ENCODE measurements at regions not wholly inside any gene's neighbourhood (a gene's known extent, or its start where the extent isn't known, plus 50 kb on each side); places are given as distances from the start of the nearest gene placed in this dataset.

DNA sequence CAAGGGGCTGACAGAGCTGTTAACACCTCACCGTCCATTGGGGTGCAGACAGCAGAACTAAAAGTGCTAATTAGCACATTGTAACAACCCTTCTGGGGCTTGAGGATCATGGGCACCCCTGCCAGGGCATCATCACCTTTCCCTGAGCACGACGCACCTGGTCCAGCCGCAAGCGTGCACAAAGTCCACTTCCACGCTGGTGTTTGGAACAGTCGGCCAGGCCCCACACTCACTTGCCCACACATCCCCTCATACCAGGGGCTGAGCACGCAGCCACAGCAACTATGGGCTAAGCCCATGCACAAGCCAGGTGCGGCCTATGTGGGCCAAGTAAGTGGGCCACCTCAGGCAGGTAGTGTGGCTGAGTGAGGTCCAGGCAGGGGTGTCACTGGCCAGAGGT, 148.7 kb downstream of the CCDC59 start:
- Histone ChIP-seq H3K36me3 (ENCODE audit: insufficient read depth, low read length) (no peaks in the 10 kb centered on the region), H3K27ac (ENCODE audit: low read depth, low read length) (no peak overlapping the region), H3K4me1 (ENCODE audit: insufficient read depth, low read length) (no peaks in the 10 kb centered on the region), H3K27me3 (ENCODE audit: insufficient read depth, low read length) (no peaks in the 10 kb centered on the region), H3K9me3 (ENCODE audit: insufficient read depth, low read depth, low read length) (peaks cover 50% of the 10 kb centered on the region), H3K9ac (ENCODE audit: low read depth, low read length) (no peak overlapping the region), H3K4me3 (ENCODE audit: low read length) (no peak overlapping the region)
- WGBS: 97% methylated on average over 9 of the region's 9 CpGs

DNA sequence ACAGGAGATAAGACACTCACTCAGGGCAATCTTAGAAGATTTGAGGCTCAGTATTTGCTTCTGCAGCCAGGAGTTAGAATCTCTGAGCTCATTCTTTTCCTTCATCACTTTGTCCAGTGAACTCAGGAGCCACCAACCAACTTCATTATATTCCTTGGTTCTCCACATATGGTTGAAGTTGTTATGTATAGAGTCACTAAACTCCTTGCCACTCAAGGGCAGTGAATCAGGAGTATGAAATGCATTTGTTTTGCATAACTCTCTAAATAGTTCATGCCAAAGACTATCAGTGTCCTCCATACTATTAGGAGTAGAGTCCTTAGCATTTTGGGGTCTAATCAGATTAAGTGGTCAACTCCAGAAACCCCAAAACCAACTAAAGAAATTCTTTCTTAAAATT, 150.6 kb downstream of the CCDC59 start:
- H3K27ac ChIP-seq (ENCODE audit: low read depth, low read length): no peak overlapping the region
- H3K4me1 ChIP-seq (ENCODE audit: insufficient read depth, low read length): no peaks in the 10 kb centered on the region
- H3K9ac ChIP-seq (ENCODE audit: low read depth, low read length): no peak overlapping the region
- peaks cover 39% of the 10 kb centered on the region for H3K9me3 ChIP-seq (ENCODE audit: insufficient read depth, low read depth, low read length)
- H3K4me3 ChIP-seq (ENCODE audit: low read length): no peak overlapping the region
- H3K36me3 ChIP-seq (ENCODE audit: insufficient read depth, low read length): no peaks in the 10 kb centered on the region
- no peaks in the 10 kb centered on the region for H3K27me3 ChIP-seq (ENCODE audit: insufficient read depth, low read length)

DNA sequence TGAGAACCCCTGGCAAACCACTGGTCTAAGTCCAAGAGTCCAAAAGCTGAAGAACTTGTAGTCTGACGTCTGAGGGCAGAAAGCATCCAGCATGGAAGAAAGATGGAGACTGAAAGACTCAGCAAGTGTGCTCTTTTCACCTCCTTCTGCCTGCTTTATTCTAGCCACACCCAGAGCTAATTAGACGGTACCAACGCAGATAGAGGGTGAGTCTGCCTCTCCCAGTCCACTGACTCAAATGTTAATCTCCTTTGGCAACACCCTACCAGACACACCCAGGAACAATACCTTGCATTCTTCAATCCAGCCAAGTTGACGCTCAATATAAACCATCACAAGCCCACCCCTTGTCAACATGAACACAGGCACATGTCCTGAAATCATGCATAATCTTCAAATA, 155.1 kb downstream of the CCDC59 start:
- H3K9me3 ChIP-seq (ENCODE audit: insufficient read depth, low read depth, low read length): peaks cover 12% of the 10 kb centered on the region; the same call in 1 of the 2 replicates
- no peak overlapping the region for H3K9ac ChIP-seq (ENCODE audit: low read depth, low read length)
- H3K4me3 ChIP-seq (ENCODE audit: low read length): no peak overlapping the region
- WGBS: 91% methylated on average over 4 of the region's 4 CpGs
- H3K27ac ChIP-seq (ENCODE audit: low read depth, low read length): no peak overlapping the region
- H3K4me1 ChIP-seq (ENCODE audit: insufficient read depth, low read length): no peaks in the 10 kb centered on the region
- H3K36me3 ChIP-seq (ENCODE audit: insufficient read depth, low read length): no peaks in the 10 kb centered on the region
- no peaks in the 10 kb centered on the region for H3K27me3 ChIP-seq (ENCODE audit: insufficient read depth, low read length)

DNA sequence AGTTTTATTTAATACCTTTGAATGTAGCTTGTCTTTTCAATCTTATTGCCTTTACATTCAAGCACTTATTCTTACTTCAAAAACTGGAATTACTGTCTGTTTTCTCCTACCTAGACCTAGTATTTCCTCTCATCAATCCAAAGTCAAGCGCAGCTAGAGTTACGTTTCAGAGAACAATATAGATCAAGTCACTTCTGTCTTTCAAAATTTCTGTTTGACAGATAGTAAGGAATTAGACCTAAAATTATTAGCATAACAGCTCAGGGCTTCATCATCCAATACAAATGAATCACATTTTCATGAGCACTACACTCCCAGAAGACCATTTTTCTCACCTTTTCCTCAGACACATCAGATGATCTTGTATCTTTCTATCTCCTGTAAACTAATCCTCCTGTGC, 170.6 kb downstream of the CCDC59 start:
- no peak overlapping the region for H3K9ac ChIP-seq (ENCODE audit: low read depth, low read length)
- no peaks in the 10 kb centered on the region for H3K36me3 ChIP-seq (ENCODE audit: insufficient read depth, low read length)
- 96% methylated on average over 2 of the region's 2 CpGs for WGBS
- H3K4me3 ChIP-seq (ENCODE audit: low read length): no peak overlapping the region
- no peak overlapping the region for H3K27ac ChIP-seq (ENCODE audit: low read depth, low read length)
- H3K9me3 ChIP-seq (ENCODE audit: insufficient read depth, low read depth, low read length): no peaks in the 10 kb centered on the region
- H3K27me3 ChIP-seq (ENCODE audit: insufficient read depth, low read length): no peaks in the 10 kb centered on the region
- H3K4me1 ChIP-seq (ENCODE audit: insufficient read depth, low read length): 0 out of 2 replicates have a peak, but pooled peaks cover 3% of the 10 kb centered on the region

DNA sequence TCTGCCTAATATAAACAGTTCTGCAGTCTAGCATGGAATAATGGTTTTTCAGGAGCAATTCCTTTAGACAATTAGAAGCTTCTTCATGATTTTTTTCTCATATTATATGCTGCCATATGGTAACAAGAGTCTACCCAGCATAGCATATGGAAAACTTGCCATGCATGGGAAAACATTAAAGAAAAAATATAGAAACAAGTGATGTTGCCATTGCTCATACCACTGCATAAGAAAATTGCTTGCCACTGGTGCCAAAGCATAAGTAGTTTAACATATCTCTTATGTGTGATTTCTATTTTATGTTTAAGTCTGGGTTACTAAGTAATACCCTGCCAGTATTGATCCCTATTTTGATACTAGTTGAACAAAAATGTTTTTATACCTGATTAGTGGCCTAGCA, 171.2 kb downstream of the CCDC59 start:
- Histone ChIP-seq H3K9ac (ENCODE audit: low read depth, low read length) (no peak overlapping the region), H3K27me3 (ENCODE audit: insufficient read depth, low read length) (no peaks in the 10 kb centered on the region), H3K9me3 (ENCODE audit: insufficient read depth, low read depth, low read length) (no peaks in the 10 kb centered on the region), H3K4me3 (ENCODE audit: low read length) (no peak overlapping the region), H3K36me3 (ENCODE audit: insufficient read depth, low read length) (no peaks in the 10 kb centered on the region), H3K4me1 (ENCODE audit: insufficient read depth, low read length) (0 out of 2 replicates have a peak, but pooled peaks cover 4% of the 10 kb centered on the region), H3K27ac (ENCODE audit: low read depth, low read length) (no peak overlapping the region)

DNA sequence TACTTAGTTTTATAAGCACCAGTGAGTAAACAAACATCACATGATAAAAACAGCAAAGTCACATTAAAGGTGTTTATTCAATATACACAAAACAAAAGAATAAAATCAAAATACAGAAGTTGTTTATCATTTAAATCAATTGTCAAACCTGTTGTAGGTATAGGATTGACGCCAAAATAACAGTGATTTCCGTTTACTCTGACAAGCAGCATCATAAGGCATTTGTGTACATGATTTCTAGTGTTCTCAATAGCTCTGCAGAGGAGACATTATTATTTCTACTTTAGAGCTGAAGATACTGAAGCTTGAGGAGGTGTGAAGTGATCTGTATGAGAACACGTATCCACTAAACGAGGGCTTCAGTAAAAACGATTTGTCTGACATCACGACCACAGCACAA, 171.9 kb downstream of the CCDC59 start:
- WGBS: 99% methylated on average over 6 of the region's 6 CpGs

DNA sequence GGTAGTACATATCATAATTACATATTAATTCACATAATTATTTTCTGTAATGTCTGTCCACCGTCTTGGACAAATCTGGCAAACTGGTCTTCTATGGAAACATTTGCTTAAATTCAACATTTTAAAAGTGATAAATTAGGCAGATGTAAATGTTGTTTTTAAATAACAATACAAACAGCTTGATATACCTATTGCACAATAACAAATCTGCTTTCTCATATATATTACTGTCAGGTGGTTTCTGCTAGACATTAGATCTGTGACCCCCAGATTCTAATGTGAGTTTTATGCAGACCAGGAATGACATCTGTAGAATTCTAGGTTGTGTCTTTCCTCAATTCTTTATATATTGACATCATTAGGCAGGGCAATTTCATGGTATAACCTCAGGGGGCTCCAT, 173.3 kb downstream of the CCDC59 start:
- Histone ChIP-seq H3K27ac (ENCODE audit: low read depth, low read length) (no peak overlapping the region), H3K9ac (ENCODE audit: low read depth, low read length) (no peak overlapping the region), H3K27me3 (ENCODE audit: insufficient read depth, low read length) (no peaks in the 10 kb centered on the region), H3K9me3 (ENCODE audit: insufficient read depth, low read depth, low read length) (no peaks in the 10 kb centered on the region), H3K36me3 (ENCODE audit: insufficient read depth, low read length) (no peaks in the 10 kb centered on the region), H3K4me1 (ENCODE audit: insufficient read depth, low read length) (0 out of 2 replicates have a peak, but pooled peaks cover 4% of the 10 kb centered on the region), H3K4me3 (ENCODE audit: low read length) (no peak overlapping the region)
- WGBS: no CpG with 5 or more reads among the region's 1 CpG

More for the DNA sequence above, 171.9 kb downstream of the CCDC59 start:
- no peak overlapping the region for H3K9ac ChIP-seq (ENCODE audit: low read depth, low read length)
- no peaks in the 10 kb centered on the region for H3K27me3 ChIP-seq (ENCODE audit: insufficient read depth, low read length)
- no peak overlapping the region for H3K27ac ChIP-seq (ENCODE audit: low read depth, low read length)
- H3K36me3 ChIP-seq (ENCODE audit: insufficient read depth, low read length): no peaks in the 10 kb centered on the region
- no peaks in the 10 kb centered on the region for H3K9me3 ChIP-seq (ENCODE audit: insufficient read depth, low read depth, low read length)
- H3K4me1 ChIP-seq (ENCODE audit: insufficient read depth, low read length): 0 out of 2 replicates have a peak, but pooled peaks cover 4% of the 10 kb centered on the region
- no peak overlapping the region for H3K4me3 ChIP-seq (ENCODE audit: low read length)

DNA sequence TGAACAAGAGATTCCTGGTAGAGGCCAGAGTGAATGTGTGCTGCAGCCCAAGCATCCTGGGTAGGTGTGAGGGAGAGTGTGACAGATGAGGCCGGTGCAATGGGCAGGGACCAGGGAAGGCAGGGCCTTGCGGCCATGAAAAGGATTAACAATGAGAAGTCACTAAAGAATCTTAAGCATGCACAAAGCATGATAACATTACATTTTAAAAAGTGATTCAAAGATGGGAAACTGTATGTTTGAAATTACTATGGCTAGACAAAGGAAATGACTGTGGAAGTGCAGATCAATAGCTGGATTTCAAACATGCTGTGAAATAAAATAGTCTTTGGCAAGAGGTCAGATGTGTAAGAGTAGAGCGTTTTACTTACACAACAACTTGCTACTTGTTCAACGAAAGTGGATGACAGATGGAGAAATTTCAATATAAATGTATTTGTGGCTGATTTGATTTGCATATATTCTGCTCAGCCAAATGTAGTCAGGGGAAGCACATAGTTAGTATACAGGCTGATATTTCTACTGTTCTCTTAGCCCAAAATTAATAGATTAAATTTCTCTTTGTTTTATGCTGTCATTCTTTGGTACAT, 175.5 kb downstream of the CCDC59 start:
- H3K4me1 ChIP-seq (ENCODE audit: insufficient read depth, low read length): 0 out of 2 replicates have a peak, but pooled peaks cover 4% of the 10 kb centered on the region
- no peak overlapping the region for H3K9ac ChIP-seq (ENCODE audit: low read depth, low read length)
- no peaks in the 10 kb centered on the region for H3K36me3 ChIP-seq (ENCODE audit: insufficient read depth, low read length)
- H3K27me3 ChIP-seq (ENCODE audit: insufficient read depth, low read length): no peaks in the 10 kb centered on the region
- H3K4me3 ChIP-seq (ENCODE audit: low read length): no peak overlapping the region
- 91% methylated on average over 3 of the region's 4 CpGs for WGBS
- no peak overlapping the region for H3K27ac ChIP-seq (ENCODE audit: low read depth, low read length)
- no peaks in the 10 kb centered on the region for H3K9me3 ChIP-seq (ENCODE audit: insufficient read depth, low read depth, low read length)

DNA sequence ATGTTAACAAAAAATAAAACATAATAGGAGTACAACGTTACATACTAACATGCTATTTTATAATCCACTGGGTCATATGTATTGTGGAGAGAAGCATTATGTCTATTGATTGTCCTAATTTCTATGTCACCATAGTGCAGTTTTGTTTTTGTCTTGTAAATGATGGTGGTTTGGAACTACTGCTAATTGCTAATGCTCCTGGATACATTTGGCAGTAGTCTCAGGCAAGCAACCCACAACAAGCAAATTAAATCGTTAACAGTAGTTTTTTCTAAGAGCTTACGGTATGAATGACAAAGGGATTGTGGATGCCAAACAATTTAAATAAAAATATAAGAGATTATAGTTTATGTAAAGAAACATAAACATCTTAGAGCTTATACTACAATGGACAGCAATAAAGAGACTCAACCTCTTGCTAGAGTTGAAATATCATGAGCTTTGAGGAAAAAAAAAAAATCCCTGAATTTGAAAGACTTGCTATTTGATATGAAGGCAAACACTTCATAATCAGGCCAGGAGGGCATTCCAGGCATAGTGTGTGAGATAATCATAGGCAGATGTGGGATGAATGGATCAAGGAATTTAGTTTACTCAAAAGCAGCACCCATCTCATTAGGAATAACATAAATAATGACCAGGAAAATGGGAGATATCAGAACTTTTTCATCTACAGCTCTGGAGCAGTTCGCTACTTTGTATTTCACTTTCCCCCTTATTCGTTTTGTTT, 181.3 kb downstream of the CCDC59 start:
- Histone ChIP-seq H3K27me3 (ENCODE audit: insufficient read depth, low read length) (no peaks in the 10 kb centered on the region), H3K36me3 (ENCODE audit: insufficient read depth, low read length) (no peaks in the 10 kb centered on the region), H3K9ac (ENCODE audit: low read depth, low read length) (0 out of 2 replicates have a peak overlapping the region, but pooled peaks have one; percentile 14), H3K4me1 (ENCODE audit: insufficient read depth, low read length) (peaks cover 20% of the 10 kb centered on the region), H3K4me3 (ENCODE audit: low read length) (no peak overlapping the region), H3K27ac (ENCODE audit: low read depth, low read length) (no peak overlapping the region), H3K9me3 (ENCODE audit: insufficient read depth, low read depth, low read length) (no peaks in the 10 kb centered on the region)
- WGBS: 100% methylated on average over 2 of the region's 5 CpGs

DNA sequence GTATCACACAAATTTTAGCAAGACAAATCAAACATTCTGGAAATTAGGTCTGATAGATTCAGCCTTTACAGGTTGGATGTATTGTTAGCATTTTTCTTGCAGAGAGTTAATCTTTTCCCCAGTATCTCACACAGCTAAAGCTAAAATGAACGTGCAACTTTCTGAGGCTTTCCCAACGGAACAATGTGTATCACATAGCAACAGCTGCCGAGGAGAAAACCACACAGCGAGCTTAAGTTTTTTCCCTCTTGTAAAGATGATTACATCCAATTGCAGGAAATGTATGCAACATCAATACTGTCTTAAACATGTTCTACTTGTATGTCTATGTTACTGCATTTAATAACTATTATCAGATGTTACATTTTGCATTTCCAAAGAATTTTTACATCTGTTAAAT, 182.2 kb downstream of the CCDC59 start:
- Histone ChIP-seq H3K4me3 (ENCODE audit: low read length) (no peak overlapping the region), H3K27me3 (ENCODE audit: insufficient read depth, low read length) (no peaks in the 10 kb centered on the region), H3K36me3 (ENCODE audit: insufficient read depth, low read length) (no peaks in the 10 kb centered on the region), H3K4me1 (ENCODE audit: insufficient read depth, low read length) (peaks cover 20% of the 10 kb centered on the region), H3K9me3 (ENCODE audit: insufficient read depth, low read depth, low read length) (no peaks in the 10 kb centered on the region), H3K9ac (ENCODE audit: low read depth, low read length) (no peak overlapping the region), H3K27ac (ENCODE audit: low read depth, low read length) (no peak overlapping the region)
- WGBS: 81% methylated on average over 4 of the region's 4 CpGs

DNA sequence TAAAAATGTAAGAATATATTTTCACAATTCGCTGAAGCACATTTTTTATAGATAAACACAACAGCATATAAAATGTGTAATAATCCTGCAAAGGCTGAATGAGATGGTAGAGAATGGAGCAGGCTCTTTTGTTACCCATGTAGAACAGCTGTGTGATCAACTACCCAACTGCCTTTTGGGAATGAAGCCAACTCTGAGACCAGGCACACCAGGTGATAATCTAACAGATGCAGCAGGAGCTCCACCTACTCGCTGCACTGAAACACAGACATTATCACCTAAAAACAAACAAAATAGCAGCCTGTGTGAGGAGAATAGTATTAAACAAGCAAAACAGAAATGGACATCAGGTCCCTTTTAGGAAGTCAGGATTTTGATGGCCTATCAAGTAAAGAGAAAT, 183.3 kb downstream of the CCDC59 start:
- H3K36me3 ChIP-seq (ENCODE audit: insufficient read depth, low read length): no peaks in the 10 kb centered on the region
- H3K27ac ChIP-seq (ENCODE audit: low read depth, low read length): no peak overlapping the region

More for the DNA sequence above, 183.3 kb downstream of the CCDC59 start:
- WGBS: no CpG with 5 or more reads among the region's 2 CpGs
- Histone ChIP-seq H3K9me3 (ENCODE audit: insufficient read depth, low read depth, low read length) (no peaks in the 10 kb centered on the region), H3K4me3 (ENCODE audit: low read length) (no peak overlapping the region), H3K27me3 (ENCODE audit: insufficient read depth, low read length) (no peaks in the 10 kb centered on the region), H3K9ac (ENCODE audit: low read depth, low read length) (no peak overlapping the region), H3K4me1 (ENCODE audit: insufficient read depth, low read length) (peaks cover 20% of the 10 kb centered on the region)
